ENCODE measurements at regions not wholly inside any gene's neighbourhood (a gene's known extent, or its start where the extent isn't known, plus 50 kb on each side); places are given as distances from the start of the nearest gene placed in this dataset.

GRCh38 chr22:22429369-22430108, 79.0 kb downstream of the ZNF280B start:
- no peak for TF ChIP-seq CTCF (IDR thresholded peaks at IDR 0.05; ENCODE audit: control extremely low read depth, extremely low read depth, low read depth, missing control alignments)
- ChIA-PET POLR2A (no interaction called here), CTCF (interaction anchor here (0.9 to 3.6 kb wide), 10 partner anchors 8 to 160 kb away, joined by 4 to 34 read pairs (median 8); no protein-coding TSS in a partner anchor)
- DNase-seq (ENCODE audit: extremely low spot score): no peak

GRCh38 chr22:22430111-22430820, 78.3 kb downstream of the ZNF280B start:
- POLR2A ChIA-PET: no interaction called here
- CTCF ChIA-PET: interaction anchor here (0.6 to 3.6 kb wide), 17 partner anchors 8 to 340 kb away, joined by 3 to 34 read pairs (median 4); partner anchors contain the start of gene ZNF280B
- DNase-seq (ENCODE audit: extremely low spot score): no peak
- no peak for TF ChIP-seq CTCF (IDR thresholded peaks at IDR 0.05; ENCODE audit: control extremely low read depth, extremely low read depth, low read depth, missing control alignments)

GRCh38 chr22:22431271-22432220, 77.0 kb downstream of the ZNF280B start:
- ChIA-PET POLR2A (no interaction called here), CTCF (interaction anchor here (0.6 to 3.6 kb wide), 23 partner anchors 8 to 338 kb away, joined by 3 to 34 read pairs (median 4); partner anchors contain the start of gene ZNF280B)
- peak; percentile 52 for TF ChIP-seq CTCF (IDR thresholded peaks at IDR 0.05; ENCODE audit: control extremely low read depth, extremely low read depth, low read depth, missing control alignments)
- peak; percentile 84 for DNase-seq (ENCODE audit: extremely low spot score)

GRCh38 chr22:22432479-22432878, 76.1 kb downstream of the ZNF280B start:
- ChIA-PET CTCF (interaction anchor here (1.0 to 3.6 kb wide), 9 partner anchors 10 to 233 kb away, joined by 3 to 34 read pairs (median 4); no protein-coding TSS in a partner anchor), POLR2A (no interaction called here)
- DNase-seq (ENCODE audit: extremely low spot score): no peak
- no peak for TF ChIP-seq CTCF (IDR thresholded peaks at IDR 0.05; ENCODE audit: control extremely low read depth, extremely low read depth, low read depth, missing control alignments)

GRCh38 chr22:22432937-22433336, 75.6 kb downstream of the ZNF280B start:
- CTCF ChIA-PET: interaction anchor here (1.0 to 3.6 kb wide), 4 partner anchors 11 to 48 kb away, joined by 3 to 34 read pairs (median 4); no protein-coding TSS in a partner anchor
- DNase-seq (ENCODE audit: extremely low spot score): no peak
- no peak for TF ChIP-seq CTCF (IDR thresholded peaks at IDR 0.05; ENCODE audit: control extremely low read depth, extremely low read depth, low read depth, missing control alignments)
- POLR2A ChIA-PET: no interaction called here

GRCh38 chr22:22433770-22434169, 74.8 kb downstream of the ZNF280B start:
- ChIA-PET CTCF (no interaction called here), POLR2A (no interaction called here)

More at GRCh38 chr22:22433770-22434169, 74.8 kb downstream of the ZNF280B start:
- TF ChIP-seq CTCF (IDR thresholded peaks at IDR 0.05; ENCODE audit: control extremely low read depth, extremely low read depth, low read depth, missing control alignments): no peak
- no peak for DNase-seq (ENCODE audit: extremely low spot score)

All from GM10248 (cell line).